ENCODE measurements at regions not wholly inside any gene's neighbourhood (a gene's known extent, or its start where the extent isn't known, plus 50 kb on each side); places are given as distances from the start of the nearest gene placed in this dataset.

GRCh38 chr2:120662746-120663145 is 72.9 kb upstream of the GLI2 start:
- Histone ChIP-seq H3K18ac (ENCODE audit: extremely low read depth, low read length) (no peak overlapping the region), H3K36me3 (ENCODE audit: control insufficient read depth in 2 of 4, insufficient read depth in 4 of 4, low read length in 3 of 4) (no peaks in the 10 kb centered on the region), H3K27me3 (replicated peaks in 1 of 4; ENCODE audit: control insufficient read depth in 3 of 4, extremely low read depth in 1 of 4, insufficient read depth in 3 of 4, low read length in 3 of 4) (peaks cover 0 to 21% (median 12%) of the 10 kb centered on the region in 4 experiments; a peak in 5 of 7 replicates), H2BK5ac (ENCODE audit: low read depth, low read length) (no peak overlapping the region), H2AFZ (ENCODE audit: low read length) (no peak overlapping the region), H2BK20ac (ENCODE audit: low read length) (no peak overlapping the region), H2BK12ac (ENCODE audit: low read depth, low read length) (no peak overlapping the region), H3K9ac (replicated peaks in 1 of 4; ENCODE audit: extremely low read depth in 1 of 4, low read depth in 3 of 4, low read length in 3 of 4) (no peak overlapping the region), H3K23ac (ENCODE audit: insufficient read length) (no peak overlapping the region), H3K4me1 (replicated peaks in 1 of 4; ENCODE audit: control insufficient read depth in 3 of 4, insufficient read depth in 4 of 4, low read length in 3 of 4) (peaks cover 1 to 11% (median 7%) of the 10 kb centered on the region in 4 experiments; a peak in 5 of 7 replicates), H2BK15ac (ENCODE audit: low read length) (no peak overlapping the region), H3K4ac (replicated peaks; ENCODE audit: insufficient read length, low read depth, low read length) (no peak overlapping the region), H2BK120ac (replicated peaks; ENCODE audit: low read depth, low read length) (no peak overlapping the region), H4K8ac (ENCODE audit: extremely low read depth, insufficient read depth, low read length) (no peak overlapping the region; the same call in 1 of the 2 replicates), H3K9me3 (ENCODE audit: insufficient read depth in 2 of 2, low read depth in 1 of 2, low read length in 1 of 2) (peaks cover 8 to 12% of the 10 kb centered on the region in 2 experiments; a peak in 2 of 4 replicates), H4K20me1 (replicated peaks in 1 of 2; ENCODE audit: control insufficient read depth in 1 of 2, insufficient read depth in 2 of 2, low read length in 2 of 2) (no peaks in the 10 kb centered on the region), H3K79me1 (ENCODE audit: low read depth, low read length) (no peaks in the 10 kb centered on the region), H4K91ac (replicated peaks; ENCODE audit: insufficient read length, low read length) (no peak overlapping the region), H3K23me2 (ENCODE audit: low read depth, low read length) (no peaks in the 10 kb centered on the region; the same call in 1 of the 2 replicates), H3K4me3 (ENCODE audit: extremely low read depth in 1 of 4, insufficient read depth in 2 of 4, low read depth in 3 of 4, low read length in 4 of 4) (no peak overlapping the region), H3K79me2 (ENCODE audit: control insufficient read depth in 1 of 2, insufficient read depth in 2 of 2, low read length in 2 of 2) (no peaks in the 10 kb centered on the region), H3K4me2 (ENCODE audit: insufficient read depth in 1 of 2, low read depth in 2 of 2, low read length in 2 of 2) (no peak overlapping the region), H3K27ac (ENCODE audit: low read depth, low read length) (no peak overlapping the region), H2AK5ac (ENCODE audit: low read depth, low read length) (no peak overlapping the region), H4K5ac (ENCODE audit: insufficient read length, low read depth, low read length) (no peak overlapping the region), H3K14ac (ENCODE audit: insufficient read length) (no peak overlapping the region), H3K56ac (replicated peaks; ENCODE audit: insufficient read length, low read depth, low read length) (no peak overlapping the region)
- no peak for TF ChIP-seq SIX5 (IDR thresholded peaks at IDR 0.05; ENCODE audit: low read depth, low read length)
- FAIRE-seq (no peak), DNase-seq (ENCODE audit: low read depth in 1 of 2, low spot score in 2 of 2) (no peak)
- CTCF ChIA-PET (ENCODE audit: partially characterized antibody), result interaction anchor here (0.8 kb wide), 1 partner anchor 40 kb away, joined by 3 read pairs; no protein-coding TSS in a partner anchor
- 81% methylated on average over 3 of the region's 3 CpGs; no CpG with 5 or more reads in 1 of the 2 experiments for WGBS, 2 experiments (ENCODE audit: extremely low coverage in 1 of 2, insufficient coverage in 1 of 2, insufficient read length in 1 of 2, insufficient replicate concordance in 2 of 2, low coverage in 1 of 2, low lambda C conversion rate in 2 of 2, missing lambda C conversion rate in 1 of 2)
- POLR2A ChIA-PET (ENCODE audit: partially characterized antibody), result no interaction called here
